ENCODE measurements at regions not wholly inside any gene's neighbourhood (a gene's known extent, or its start where the extent isn't known, plus 50 kb on each side); places are given as distances from the start of the nearest gene placed in this dataset.

DNA sequence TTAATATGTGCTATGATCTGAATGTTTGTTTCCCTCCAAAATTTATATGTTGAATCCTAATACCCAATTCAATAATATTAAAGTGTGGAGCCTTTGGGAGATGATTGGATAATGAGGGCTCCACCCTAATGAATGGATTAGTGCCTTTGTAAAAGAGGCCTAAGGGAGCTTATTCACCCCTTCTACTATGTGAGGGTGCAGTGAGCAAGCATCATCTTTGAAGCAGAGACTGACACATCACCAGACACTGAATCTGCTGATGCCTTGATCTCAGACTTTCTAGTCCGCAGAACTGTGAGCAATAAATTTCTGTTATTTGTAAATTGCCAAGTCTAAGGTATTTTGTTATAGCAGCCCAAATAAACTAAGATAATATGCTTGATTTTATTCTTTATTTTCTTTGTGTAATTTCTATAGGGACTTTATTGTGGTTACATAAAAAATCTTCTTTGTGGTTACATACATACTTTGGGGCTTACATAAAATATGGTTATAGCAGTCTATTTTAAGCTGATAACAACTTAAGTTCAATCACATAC, 131.1 kb upstream of the SLC38A2 start:
- no peak for DNase-seq (ENCODE audit: low read depth in 4 of 4, low spot score in 3 of 4)

DNA sequence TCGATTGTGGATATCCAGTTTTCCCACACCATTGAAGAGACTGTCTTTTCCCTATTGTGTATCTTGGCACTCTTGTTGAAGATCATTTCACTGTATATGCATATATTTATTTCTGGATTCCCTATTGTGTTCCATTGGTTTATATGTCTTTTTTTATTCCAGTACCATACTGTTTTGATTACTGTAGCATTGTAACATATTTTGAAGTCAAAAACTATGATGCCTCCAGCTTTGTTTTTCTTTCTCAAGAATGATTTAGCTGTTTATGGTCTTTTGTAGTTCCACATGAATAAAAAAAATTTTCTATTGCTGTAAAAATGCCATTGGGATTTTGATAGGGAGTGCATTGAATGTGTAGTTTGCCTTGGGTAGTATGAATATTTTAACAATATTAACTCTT, 128.1 kb upstream of the SLC38A2 start:
- no peak for DNase-seq (ENCODE audit: low read depth in 4 of 4, low spot score in 3 of 4)

DNA sequence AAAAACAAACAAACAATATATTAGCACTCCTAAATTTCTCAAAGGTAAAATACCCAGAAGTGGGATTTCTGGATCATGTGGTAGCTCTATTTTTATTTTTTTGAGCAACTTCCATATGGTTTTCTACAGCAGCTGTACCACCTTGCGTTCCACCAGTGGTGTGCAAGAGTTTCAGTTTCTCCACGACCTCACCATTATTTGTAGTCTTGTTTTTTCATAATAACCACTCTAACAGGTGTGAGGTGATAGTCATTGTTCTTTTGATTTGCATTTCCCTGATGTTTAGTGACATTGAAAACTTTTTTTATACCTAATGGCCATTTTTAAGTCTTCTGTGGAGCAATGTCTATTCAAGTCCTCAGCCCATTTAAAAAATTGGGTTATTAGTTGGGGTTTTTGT, 127.3 kb upstream of the SLC38A2 start:
- no peak for DNase-seq (ENCODE audit: low read depth in 4 of 4, low spot score in 3 of 4)

DNA sequence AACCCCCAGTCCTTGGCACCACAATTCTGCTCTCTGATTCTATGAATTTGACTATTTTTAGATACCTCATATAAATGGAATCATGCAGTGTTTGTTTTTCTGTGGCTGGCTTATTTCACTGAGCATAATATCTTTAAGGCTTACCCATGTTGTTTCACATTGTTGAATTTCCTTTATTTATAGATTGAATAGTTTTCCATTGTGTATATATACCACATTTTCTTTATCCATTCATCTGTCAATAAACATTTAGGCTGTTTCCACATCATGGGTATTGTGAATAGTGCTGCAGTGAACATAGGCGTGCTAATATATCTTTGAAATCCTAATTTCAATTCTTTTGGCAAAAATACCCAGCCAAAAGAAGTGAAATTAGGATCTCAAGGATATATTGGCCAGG, 126.7 kb upstream of the SLC38A2 start:
- DNase-seq (ENCODE audit: low read depth in 4 of 4, low spot score in 3 of 4): no peak

DNA sequence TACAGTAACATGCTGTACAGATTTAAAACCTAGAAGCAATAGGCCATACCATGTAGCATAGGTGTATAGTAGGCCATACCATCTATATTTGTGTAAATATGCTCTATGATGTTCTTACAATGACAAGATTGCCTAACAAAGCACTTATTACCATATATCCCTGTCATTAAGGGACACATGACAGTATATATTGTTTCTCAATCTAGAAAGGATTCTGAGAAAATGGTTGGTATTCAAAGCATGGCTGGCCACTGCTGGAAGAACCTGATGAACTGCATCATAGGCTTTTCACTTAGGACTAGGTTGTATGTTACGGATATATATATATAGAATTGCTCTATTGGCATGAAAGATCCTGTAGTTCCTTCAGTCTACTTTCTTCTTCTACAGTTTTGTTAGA, 125.2 kb upstream of the SLC38A2 start:
- DNase-seq (ENCODE audit: low read depth in 4 of 4, low spot score in 3 of 4): no peak

DNA sequence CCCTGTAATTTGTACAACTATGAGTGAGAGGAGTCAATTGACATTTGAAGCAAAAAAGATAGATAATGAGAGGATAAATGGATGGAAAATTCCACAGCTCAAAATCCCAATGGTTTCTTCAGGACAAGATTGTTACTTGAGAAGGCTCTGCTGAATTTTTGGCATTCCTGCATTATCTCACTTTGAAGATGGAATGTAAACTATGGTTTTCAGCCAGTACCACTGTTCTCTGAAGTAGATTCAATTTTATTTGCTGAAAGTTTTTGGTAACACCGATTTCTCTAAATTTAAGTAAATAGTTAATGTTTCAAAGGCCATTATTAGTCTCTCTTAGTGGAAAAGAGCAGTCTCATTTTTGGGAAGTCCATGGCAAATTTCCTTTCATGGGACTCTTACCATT, 121.9 kb upstream of the SLC38A2 start:
- no peak for DNase-seq (ENCODE audit: low read depth in 4 of 4, low spot score in 3 of 4)

DNA sequence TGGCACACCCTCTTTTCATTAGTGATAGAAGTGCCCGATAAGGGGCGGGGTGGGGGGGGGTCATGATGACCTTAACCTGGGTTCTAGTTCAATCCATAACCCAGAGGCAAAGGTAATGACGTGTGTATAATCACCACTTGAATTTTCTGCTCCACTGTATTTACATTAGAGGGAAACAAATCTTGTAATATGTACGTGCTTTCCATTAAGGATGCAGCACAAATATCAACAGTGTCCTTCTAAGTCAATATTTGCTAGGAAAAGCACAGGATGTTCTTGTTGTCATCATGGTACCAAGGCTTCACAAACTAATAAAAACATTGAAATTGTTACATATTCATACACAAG, 121.2 kb upstream of the SLC38A2 start:
- DNase-seq (ENCODE audit: low read depth in 4 of 4, low spot score in 3 of 4): no peak

DNA sequence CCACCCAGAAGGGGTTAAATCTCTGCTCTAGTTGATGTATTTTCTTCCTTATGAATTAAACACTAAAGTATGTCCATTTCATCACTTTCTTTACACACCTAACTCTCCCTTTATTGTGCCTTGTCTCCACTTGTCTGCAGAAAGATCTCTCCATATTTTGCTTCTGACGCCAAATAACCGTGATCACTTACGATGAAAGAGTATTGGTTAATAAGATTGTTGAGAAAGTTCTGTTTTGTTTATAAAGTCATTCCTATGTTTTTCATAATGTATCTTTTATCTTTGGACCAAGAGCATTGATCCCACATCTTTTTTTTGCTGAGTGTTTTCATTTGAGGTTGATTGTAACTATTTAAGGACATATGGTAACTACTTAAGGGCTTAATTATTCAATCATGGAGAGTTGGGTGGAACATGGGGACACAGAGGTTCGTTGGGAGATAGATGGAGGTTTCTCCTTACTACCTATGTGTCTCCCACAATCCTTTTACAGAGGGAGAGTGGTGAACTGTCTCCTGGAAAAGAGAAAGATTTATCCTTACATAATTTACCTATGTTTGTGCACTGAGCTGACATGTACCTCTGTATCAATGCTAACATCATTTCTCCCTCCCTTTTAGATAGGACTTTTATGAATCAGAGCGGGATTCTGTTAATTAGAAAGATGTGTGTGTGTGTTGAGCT, 120.7 kb upstream of the SLC38A2 start:
- DNase-seq (ENCODE audit: low read depth in 4 of 4, low spot score in 3 of 4): no peak

DNA sequence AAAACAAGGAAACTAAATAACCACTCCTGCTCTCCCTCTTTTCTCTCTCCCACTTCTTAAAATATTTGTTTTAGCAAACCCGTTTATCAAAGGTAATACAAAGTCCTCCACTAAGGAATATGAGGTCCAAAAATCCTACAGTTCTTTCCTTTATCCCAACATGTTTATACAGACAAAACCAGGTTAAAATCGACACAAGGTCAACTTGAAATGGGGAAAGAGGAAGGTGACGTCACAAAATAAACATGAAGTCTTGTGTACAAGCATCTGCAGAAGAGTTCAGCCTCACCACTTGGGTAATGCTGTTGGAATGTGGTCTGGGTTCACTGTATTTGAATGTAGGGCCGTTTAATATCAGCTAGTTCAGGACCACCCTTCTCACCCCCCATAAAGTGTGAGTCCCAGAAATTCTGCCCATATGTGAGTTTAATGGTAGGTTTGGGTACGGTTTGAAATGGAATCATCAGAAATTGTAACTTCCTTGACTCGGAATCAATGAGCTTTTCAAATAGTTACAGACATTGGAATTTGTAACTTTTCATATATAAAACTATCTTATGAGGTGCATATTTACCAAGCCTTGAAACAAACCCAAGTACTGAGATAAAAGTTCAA, 120.0 kb upstream of the SLC38A2 start:
- DNase-seq (ENCODE audit: low read depth in 4 of 4, low spot score in 3 of 4): no peak

DNA sequence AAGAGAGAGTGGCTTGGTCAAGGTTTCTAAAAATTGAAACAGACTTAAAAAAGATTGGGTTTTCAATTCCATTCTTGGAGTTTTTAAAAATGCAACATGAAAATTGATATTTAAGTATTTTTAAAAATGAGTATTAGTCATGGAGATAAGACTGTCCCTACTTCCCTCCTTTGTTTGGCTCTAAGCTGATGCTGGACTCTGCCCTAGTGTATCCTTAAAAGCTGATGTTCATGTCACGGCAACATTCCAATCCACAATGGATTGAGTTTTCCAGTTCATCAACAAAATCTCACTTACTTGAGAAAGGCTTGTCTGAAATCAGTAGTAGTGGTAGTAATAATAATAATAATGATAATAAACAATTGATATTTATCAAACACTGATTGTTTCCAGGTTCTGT, 119.0 kb upstream of the SLC38A2 start:
- DNase-seq (ENCODE audit: low read depth in 4 of 4, low spot score in 3 of 4): no peak

DNA sequence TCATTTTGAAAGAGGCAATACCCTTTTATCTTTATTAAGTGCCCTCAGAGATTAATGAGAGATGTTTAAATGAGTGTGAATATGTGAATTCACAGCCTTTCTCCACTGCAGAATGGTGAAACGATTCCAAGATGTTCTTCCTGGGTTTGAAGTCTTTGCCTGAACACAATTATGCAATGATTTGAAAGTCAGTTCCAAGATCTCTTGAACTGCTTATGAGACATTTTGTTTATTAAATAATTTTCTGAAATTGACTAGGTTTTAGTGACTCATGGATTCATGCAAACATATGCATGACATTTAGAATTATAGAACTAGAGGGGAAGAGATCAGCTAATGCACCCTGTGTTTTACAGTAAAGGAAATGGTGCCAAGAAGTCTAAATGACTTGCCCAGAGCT, 118.1 kb upstream of the SLC38A2 start:
- no peak for DNase-seq (ENCODE audit: low read depth in 4 of 4, low spot score in 3 of 4)

DNA sequence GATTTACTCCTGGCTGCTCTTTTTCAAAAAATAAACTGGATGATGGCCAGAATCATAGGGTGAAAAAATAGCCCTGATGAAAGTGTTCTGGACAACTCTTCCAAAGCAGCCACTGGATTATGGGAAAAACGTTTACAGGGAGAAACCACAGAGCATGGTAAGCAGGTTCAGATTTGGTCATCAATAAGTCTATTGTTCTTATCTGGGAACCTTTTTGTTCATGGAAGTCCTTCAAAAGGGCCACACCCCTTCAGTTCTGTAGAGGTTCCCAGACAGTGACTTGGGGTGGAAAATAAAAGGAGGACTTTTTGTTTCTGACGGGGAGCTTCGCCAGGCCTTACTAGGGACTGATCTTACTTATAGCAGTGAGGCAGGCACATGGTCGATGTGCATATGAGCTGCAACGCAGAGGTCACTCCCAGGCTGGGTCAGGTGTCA, 117.4 kb upstream of the SLC38A2 start:
- DNase-seq (ENCODE audit: low read depth in 4 of 4, low spot score in 3 of 4): no peak

DNA sequence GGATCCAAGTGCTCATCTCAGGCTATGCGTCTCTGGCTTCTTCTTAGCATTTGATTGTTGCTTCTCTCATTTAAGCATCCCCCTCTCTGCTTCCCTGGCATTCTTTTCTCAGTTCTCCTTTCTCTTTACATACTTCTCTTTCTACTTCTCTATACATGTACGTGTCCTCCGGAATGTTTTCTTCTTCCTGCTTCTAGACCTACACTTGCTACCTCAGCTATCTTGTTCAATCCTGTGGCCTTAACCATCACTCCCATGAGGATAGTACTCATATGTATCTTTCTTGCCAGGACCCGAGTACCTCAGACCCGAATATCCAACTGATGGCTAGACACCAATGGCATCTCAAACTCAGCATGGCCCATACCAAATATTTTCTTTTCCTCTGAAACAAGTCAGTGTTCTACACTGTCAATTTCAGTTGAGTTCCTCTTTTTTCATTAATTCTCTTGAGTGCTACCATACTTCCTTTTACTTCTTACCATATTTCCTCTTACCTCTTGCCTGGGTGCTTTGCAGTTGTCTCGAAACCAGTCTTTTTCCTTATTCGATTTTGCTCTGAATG, 115.1 kb upstream of the SLC38A2 start:
- DNase-seq (ENCODE audit: low read depth in 4 of 4, low spot score in 3 of 4): no peak

DNA sequence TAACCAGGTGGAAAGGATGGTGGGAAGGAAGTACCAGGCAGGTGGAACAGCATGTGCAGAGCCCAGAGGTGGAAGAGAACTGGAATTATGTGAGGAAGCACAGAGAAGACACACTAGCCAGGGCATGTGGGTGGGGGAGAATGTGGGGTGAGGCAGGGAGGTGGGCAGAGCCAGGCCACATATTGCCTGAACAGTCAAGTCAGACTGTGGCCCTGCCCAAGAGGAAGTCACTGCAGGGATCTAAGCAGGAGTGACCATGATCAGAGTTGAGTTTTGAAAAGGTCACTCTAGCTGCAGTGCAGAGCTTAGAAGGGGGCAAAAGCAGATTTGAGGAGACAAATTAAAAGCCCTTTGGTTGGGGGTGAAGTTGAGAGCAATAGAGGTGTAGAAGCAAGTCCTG, 114.0 kb upstream of the SLC38A2 start:
- DNase-seq (ENCODE audit: low read depth in 4 of 4, low spot score in 3 of 4): no peak

DNA sequence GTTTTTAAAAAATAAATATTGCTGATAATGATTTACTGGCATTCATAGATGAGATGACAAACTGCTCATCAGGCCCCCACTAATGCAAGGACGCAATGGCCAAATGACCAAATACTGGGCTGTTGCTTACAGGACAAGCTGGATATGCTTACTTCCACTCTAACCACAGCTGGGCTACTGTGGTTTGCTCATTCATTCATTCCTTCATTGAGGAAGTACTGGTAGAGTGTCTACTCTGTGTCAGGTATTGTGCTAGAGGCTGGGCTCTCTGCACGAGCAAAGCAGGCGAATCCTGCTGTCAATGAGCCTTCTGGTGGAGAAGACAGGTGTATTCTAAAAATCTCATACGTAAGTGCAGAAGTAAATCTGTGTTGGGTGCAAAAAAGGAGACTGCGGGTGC, 113.3 kb upstream of the SLC38A2 start:
- no peak for DNase-seq (ENCODE audit: low read depth in 4 of 4, low spot score in 3 of 4)

DNA sequence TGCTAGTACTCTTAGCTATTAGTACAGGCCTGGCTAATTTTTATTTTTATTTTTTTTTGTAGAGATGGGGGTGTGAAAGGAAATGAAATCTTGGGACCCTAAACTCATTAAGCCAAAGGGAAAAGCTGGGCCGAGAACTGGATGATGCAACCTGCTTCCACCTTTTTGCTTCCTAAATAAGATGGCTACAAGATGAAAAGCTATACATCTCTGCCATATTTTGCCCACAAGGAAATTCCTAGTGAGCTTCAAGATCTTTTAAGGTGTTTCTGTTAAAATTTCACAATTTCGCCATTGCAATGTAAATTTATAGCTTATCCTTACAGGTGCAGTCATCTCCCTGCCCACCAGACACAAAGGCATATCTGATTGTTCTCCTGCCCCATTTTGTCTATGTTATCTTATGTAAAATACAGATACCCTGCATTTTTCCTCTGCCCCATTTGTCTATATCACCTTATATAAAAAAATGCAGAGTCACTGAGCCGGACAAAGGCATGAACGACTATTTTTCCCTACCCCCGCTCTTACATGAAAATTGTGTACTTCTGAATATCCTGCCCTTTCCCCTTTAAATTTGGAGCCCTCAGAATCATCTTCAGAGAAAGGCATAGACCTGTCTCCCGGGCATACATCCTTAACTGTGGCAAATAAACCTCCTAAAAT, 112.0 kb upstream of the SLC38A2 start:
- DNase-seq (ENCODE audit: low read depth in 4 of 4, low spot score in 3 of 4): no peak

DNA sequence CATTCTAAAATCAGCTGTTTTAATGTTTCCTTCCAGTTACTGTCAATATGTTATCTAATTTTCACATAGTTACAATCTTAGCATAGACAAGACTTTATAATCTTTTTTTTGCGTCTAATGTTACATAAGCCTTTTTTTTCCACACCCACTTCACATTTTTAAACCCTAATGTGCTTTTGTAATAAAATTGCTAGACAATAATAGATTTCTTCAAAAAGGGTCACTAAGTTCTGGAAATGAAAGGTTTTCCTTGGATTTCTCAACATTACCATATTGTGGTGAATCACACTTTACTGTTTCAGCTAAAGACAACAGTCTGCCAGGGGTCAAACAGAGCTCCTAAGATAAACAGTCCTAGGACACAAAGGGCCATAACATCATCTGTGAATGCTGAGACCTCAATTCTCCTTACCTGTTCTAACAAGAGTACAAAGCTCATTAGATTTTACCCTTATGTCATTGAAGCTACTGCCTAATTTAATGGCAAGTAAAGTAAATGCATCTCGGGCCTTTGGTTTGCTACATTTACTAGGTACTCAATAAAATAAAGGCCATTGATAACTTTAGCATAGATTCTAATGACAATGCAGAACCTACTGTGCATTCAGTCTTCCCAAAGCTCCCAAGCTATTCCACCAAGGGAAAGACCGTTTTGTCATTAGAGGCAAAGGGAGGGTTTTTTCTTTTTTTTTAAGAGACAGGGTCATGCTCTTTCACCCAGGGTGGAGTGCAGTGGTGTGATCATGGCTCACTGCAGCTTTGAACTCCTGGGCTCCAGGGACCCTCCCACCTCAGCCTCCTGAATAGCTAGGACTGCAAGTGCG, 111.2 kb upstream of the SLC38A2 start:
- DNase-seq (ENCODE audit: low read depth in 4 of 4, low spot score in 3 of 4): no peak

DNA sequence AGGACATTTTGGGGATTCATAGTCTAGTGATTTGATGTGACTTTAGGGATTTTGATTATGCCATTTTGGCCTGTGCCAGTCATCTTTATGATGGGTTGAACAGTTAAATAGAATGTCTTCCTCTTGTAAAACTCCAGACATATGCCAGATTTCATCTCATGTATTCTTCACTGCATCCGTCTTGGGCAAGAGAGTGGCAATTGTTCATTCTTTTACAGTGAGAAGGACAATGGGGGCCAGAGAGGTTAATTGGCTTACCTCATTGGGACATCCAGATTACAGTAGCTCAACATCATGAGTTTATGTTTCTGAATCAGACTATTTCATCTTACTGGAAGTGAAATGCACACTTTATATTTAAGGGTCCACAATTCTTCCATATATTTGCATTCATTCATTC, 108.2 kb upstream of the SLC38A2 start:
- DNase-seq (ENCODE audit: low read depth in 4 of 4, low spot score in 3 of 4): no peak

DNA sequence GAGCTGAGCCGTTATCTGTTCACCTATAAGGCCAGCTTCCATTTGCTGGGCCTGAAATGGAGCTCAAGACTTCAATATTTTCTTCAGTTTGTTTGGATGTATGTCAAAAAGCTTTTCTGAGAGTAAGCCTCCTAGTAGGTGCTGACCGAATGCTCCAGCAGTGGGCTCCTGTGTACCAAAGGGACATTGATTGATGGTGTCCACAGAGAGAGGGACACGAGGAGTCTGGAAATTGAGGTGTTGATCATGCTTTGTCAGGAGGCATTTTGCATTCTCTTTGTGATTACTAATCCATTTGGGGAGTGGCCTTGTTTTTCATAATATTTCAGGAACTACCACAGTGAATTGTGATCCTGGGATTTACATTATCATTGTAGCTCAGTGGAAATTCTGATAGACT, 107.7 kb upstream of the SLC38A2 start:
- no peak for DNase-seq (ENCODE audit: low read depth in 4 of 4, low spot score in 3 of 4)

DNA sequence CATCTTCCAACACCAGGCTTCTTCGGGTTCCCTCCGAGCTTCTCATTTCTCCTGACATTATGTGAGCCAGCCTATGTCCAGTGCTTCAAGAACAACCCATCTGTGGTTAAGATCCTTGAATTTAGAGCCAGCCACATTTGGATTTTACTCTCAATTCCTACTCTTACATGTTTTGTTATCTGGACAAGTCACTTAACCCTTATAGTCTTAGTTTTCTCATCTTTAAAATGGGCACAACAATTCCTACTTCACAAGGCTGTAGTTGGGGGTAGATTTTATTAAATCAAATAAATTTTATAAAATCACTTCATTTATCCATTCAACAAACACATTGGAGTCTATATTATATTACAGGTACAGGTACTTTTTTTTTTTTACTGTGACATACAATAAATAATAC, 105.5 kb upstream of the SLC38A2 start:
- DNase-seq (ENCODE audit: low read depth in 4 of 4, low spot score in 3 of 4): no peak

DNA sequence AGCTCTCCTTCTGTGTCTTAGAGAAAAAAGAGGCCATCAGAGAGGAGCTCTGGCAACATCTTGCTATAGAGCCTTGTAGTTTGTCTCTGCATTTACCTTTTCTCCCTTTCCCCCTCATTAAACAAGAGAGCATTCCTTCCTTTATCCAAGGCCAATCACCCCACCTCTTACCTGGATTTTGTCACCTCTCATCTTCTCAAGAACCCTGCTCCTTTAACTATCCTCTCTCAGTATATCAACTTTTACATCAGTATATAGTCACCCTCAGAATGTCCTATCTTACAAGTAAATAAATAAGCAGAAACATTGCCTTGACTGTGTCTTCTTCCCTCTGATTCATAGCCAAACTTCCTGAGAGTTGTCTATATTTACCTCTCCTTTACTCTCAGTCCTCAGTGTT, 105.0 kb upstream of the SLC38A2 start:
- no peak for DNase-seq (ENCODE audit: low read depth in 4 of 4, low spot score in 3 of 4)

Measured in left renal pelvis (tissue), 4 donors.